Tibial artery (tissue), 4 donors: ENCODE measurements at regions not wholly inside any gene's neighbourhood (a gene's known extent, or its start where the extent isn't known, plus 50 kb on each side); places are given as distances from the start of the nearest gene placed in this dataset.

ENCODE experiments used
- DNase-seq, 2 donors: peaks; one replicate each; pipeline ENCODE4 v3.0.0-alpha.2; 2019
- H3K27ac ChIP-seq, 2 donors: fragments of 200-600 bp; sonication (generic) in 1 of 2; 1 replicate in 1 of 2; 2 replicates in 1 of 2; pipeline ENCODE4 v1.5.1; 2018 to 2019; ENCODE audit warnings: mild to moderate bottlenecking in 1 of 2
- H3K27me3 ChIP-seq, 2 donors: fragments of 200-600 bp; sonication (generic) in 1 of 2; one replicate each; pipeline versions ENCODE4 v1.5.1 to v1.6.0; 2016 to 2019
- H3K36me3 ChIP-seq, 3 donors: fragments of 200-600 bp; sonication (generic) in 2 of 3; one replicate each; pipeline ENCODE4 v1.5.1; 2016 to 2019; ENCODE audit warnings: mild to moderate bottlenecking in 2 of 3
- H3K4me1 ChIP-seq, 4 donors: fragments of 200-600 bp; sonication (generic) in 2 of 4; 1 replicate in 3 of 4; 2 replicates in 1 of 4; pipeline ENCODE4 v1.5.1; 2016 to 2019
- H3K4me3 ChIP-seq, 2 donors: fragments of 200-600 bp; sonication (generic) in 1 of 2; 1 replicate in 1 of 2; 2 replicates in 1 of 2; pipeline ENCODE4 v1.5.1; 2018 to 2019; ENCODE audit warnings: mild to moderate bottlenecking in 2 of 2
- H3K9me3 ChIP-seq, 3 donors: fragments of 200-600 bp; sonication (generic) in 1 of 3; one replicate each; pipeline ENCODE4 v1.5.1; 2016 to 2019
- intact Hi-C: fragments of 100-400 bp; cut with DNase I; formaldehyde crosslinking; loops from one replicate; pipeline ENCODE4 v1.15.0; 2023; ENCODE audit warnings: low total_unique reads
- TF ChIP-seq, protein P1 (sequence below), 2 experiments: fragments of 200-600 bp in 1 of 2; fragments of 450-650 bp in 1 of 2; IDR thresholded peaks; one replicate each; pipeline ENCODE4 v1.5.1; 2017 to 2019; ENCODE audit warnings: antibody characterized with exemption in 2 of 2, mild to moderate bottlenecking in 1 of 2, moderate library complexity in 1 of 2

GRCh38 chr1:56135069-56135863, 444.1 kb downstream of the PLPP3 start:
- Histone ChIP-seq H3K36me3 (no peaks in the 10 kb centered on the region), H3K27me3 (no peaks in the 10 kb centered on the region), H3K9me3 (no peaks in the 10 kb centered on the region), H3K27ac (no peak overlapping the region), H3K4me3 (no peak overlapping the region), H3K4me1 (peaks cover 0 to 14% (median 0%) of the 10 kb centered on the region in 4 donors)
- DNase-seq: no peak
- intact Hi-C loops: no loop called here
- TF ChIP-seq, protein P1, sequence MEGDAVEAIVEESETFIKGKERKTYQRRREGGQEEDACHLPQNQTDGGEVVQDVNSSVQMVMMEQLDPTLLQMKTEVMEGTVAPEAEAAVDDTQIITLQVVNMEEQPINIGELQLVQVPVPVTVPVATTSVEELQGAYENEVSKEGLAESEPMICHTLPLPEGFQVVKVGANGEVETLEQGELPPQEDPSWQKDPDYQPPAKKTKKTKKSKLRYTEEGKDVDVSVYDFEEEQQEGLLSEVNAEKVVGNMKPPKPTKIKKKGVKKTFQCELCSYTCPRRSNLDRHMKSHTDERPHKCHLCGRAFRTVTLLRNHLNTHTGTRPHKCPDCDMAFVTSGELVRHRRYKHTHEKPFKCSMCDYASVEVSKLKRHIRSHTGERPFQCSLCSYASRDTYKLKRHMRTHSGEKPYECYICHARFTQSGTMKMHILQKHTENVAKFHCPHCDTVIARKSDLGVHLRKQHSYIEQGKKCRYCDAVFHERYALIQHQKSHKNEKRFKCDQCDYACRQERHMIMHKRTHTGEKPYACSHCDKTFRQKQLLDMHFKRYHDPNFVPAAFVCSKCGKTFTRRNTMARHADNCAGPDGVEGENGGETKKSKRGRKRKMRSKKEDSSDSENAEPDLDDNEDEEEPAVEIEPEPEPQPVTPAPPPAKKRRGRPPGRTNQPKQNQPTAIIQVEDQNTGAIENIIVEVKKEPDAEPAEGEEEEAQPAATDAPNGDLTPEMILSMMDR (IDR thresholded peaks at IDR 0.05): no peak

DNA sequence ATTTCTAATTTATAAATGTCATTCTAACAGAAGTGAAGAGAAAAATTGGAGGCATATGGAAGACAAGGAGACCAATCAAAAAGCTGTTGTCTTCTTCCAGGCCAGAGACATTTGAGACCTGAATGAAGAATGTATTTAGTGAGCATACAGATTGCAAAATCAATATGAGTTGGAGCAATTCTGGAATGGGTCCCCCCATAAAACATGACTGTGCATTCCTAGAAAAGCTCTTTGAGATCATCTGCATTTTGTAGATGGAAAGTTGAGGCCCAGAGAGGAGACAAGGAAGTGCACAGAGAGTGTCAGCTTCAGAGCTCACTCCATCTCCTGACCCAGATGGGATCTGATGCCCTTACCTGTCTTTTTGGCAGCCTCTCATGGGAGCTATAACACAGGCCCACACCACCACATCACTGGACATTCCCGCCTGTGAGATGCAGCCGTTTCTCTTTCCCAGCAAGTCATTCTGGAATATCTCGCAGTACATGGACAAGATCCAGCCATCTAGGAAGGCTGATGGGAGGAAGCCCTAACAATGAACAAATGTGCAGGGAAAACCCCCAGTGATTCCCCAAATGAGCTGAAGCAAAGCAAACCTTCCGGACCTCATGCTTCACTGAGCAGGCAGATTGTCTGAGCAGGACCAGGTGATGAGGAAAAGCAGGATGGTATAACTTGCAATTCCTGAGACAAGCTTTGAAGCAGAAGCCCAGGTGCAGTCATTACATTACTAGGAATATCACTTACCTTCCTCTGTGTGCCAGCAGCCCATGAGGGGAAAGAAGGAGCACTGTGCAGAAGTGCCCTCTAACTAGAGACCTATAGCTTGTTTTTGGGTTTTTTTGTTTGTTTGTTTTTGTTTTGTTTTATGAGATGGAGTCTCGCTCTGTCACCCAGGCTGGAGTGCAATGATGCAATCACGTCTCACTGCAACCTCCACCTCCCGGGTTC, 445.6 kb downstream of the PLPP3 start:
- no peaks in the 10 kb centered on the region for H3K9me3 ChIP-seq
- TF ChIP-seq, protein P1 (IDR thresholded peaks at IDR 0.05): no peak
- peaks cover 0 to 14% (median 0%) of the 10 kb centered on the region in 4 donors for H3K4me1 ChIP-seq
- no peaks in the 10 kb centered on the region for H3K27me3 ChIP-seq
- no peak overlapping the region for H3K4me3 ChIP-seq
- no peak for DNase-seq
- no peak overlapping the region for H3K27ac ChIP-seq
- intact Hi-C loops: no loop called here
- no peaks in the 10 kb centered on the region for H3K36me3 ChIP-seq

DNA sequence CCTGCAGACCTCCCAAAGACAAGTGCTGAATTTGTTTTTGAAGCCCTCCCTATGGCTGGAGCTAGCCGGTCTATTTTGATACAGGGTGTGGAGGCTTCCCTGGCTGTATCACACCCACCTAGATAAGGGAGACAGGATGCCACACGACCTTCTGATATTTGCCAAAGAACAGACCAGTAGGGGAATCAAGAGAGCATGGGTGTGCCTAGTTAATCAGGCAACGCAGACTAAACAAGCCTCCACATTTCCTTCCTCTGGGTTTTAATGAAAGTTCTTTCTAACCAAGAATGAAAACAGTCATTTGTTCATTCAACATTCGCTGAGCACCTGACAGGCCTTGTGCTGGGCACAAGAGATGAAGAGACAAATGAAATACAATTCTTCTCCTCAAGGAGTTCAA, 446.8 kb downstream of the PLPP3 start:
- no peak overlapping the region for H3K27ac ChIP-seq
- intact Hi-C loops: no loop called here
- no peak for DNase-seq
- H3K4me1 ChIP-seq: peaks cover 0 to 11% (median 0%) of the 10 kb centered on the region in 4 donors
- H3K36me3 ChIP-seq: no peaks in the 10 kb centered on the region
- H3K9me3 ChIP-seq: no peaks in the 10 kb centered on the region
- TF ChIP-seq, protein P1 (IDR thresholded peaks at IDR 0.05): no peak
- no peaks in the 10 kb centered on the region for H3K27me3 ChIP-seq
- no peak overlapping the region for H3K4me3 ChIP-seq

DNA sequence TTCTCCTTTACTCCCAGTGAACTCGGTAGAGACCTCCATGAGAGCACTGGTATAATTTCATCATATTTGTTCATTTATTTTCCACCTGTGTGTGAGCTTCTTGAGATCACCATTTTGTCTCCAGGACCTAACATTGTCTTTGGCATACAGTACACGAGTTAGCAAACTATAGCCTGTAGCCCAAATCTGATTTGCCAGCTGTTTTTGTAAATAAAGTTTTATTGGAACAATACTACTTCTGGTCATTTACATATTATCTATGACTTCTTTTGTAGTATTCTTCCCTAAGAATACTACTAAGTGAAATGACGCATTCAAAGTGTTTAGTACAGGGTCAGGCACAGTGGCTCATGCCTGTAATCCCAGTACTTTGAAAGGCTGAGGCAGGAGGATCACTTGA, 449.5 kb downstream of the PLPP3 start:
- Histone ChIP-seq H3K9me3 (no peaks in the 10 kb centered on the region), H3K27ac (no peak overlapping the region), H3K36me3 (no peaks in the 10 kb centered on the region), H3K27me3 (no peaks in the 10 kb centered on the region), H3K4me1 (peaks cover 0 to 5% (median 0%) of the 10 kb centered on the region in 4 donors), H3K4me3 (no peak overlapping the region)
- no peak for DNase-seq
- intact Hi-C loops: no loop called here
- TF ChIP-seq, protein P1 (IDR thresholded peaks at IDR 0.05): no peak

DNA sequence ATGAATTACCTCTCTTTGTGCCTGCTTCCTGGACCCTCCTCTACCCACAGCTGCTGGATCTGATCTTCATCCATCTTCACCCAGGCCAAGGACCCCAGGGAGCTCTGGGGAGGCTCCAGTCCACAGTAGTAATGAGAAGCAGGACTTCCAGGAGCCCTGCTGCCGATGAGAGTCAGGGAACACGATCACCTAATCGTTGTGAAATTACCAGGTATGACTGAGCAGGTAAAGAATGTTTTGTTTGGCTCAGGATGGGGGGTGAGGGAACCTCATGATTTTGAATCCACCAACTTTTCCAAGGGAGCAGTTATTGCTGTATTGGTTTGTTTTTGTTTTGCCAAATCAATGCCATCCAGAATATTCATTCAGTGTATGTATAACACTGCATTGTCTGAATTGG, 454.0 kb downstream of the PLPP3 start:
- no peak for DNase-seq
- H3K9me3 ChIP-seq: peaks cover 0 to 6% (median 0%) of the 10 kb centered on the region in 3 donors
- TF ChIP-seq, protein P1 (IDR thresholded peaks at IDR 0.05): no peak
- intact Hi-C loops: no loop called here
- H3K4me3 ChIP-seq: no peak overlapping the region
- H3K27me3 ChIP-seq: no peaks in the 10 kb centered on the region
- H3K36me3 ChIP-seq: no peaks in the 10 kb centered on the region
- H3K27ac ChIP-seq: no peak overlapping the region
- peaks cover 0 to 5% (median 0%) of the 10 kb centered on the region in 4 donors for H3K4me1 ChIP-seq
